Neural cell (in vitro differentiated cells): ENCODE measurements at regions not wholly inside any gene's neighbourhood (a gene's known extent, or its start where the extent isn't known, plus 50 kb on each side); places are given as distances from the start of the nearest gene placed in this dataset.

ENCODE experiments used
- CTCF ChIP-seq: fragments of 450-650 bp; IDR thresholded peaks from 2 replicates; pipeline ENCODE4 v1.5.1; 2014; ENCODE audit warnings: antibody characterized with exemption, mild to moderate bottlenecking, moderate library complexity; ENCODE audit not compliant: poor library complexity, severe bottlenecking
- EP300 ChIP-seq: fragments of 450-650 bp; conservative IDR thresholded peaks from 2 replicates; pipeline ENCODE4 v1.6.1; 2014; ENCODE audit warnings: antibody characterized with exemption, mild to moderate bottlenecking, moderate library complexity; ENCODE audit not compliant: poor library complexity, severe bottlenecking
- EZH2 ChIP-seq: fragments of 200-600, 300-800 bp; shearing (Covaris generic), sonication (generic); IDR thresholded peaks from 2 replicates; pipeline ENCODE4 v1.6.1; 2014; ENCODE audit warnings: antibody characterized with exemption, low read length, borderline replicate concordance, mild to moderate bottlenecking; ENCODE audit not compliant: insufficient read depth, poor library complexity, severe bottlenecking
- POLR2AphosphoS5 ChIP-seq: IDR thresholded peaks from 2 replicates; pipeline ENCODE4 v1.6.1; 2012
- SMC3 ChIP-seq: fragments of 450-650 bp; conservative IDR thresholded peaks from 2 replicates; pipeline ENCODE4 v1.6.1; 2014; ENCODE audit warnings: antibody characterized with exemption, mild to moderate bottlenecking, moderate library complexity; ENCODE audit not compliant: poor library complexity
- TAF1 ChIP-seq: IDR thresholded peaks from 2 replicates; pipeline ENCODE4 v1.6.1; 2012; ENCODE audit warnings: low read depth

DNA sequence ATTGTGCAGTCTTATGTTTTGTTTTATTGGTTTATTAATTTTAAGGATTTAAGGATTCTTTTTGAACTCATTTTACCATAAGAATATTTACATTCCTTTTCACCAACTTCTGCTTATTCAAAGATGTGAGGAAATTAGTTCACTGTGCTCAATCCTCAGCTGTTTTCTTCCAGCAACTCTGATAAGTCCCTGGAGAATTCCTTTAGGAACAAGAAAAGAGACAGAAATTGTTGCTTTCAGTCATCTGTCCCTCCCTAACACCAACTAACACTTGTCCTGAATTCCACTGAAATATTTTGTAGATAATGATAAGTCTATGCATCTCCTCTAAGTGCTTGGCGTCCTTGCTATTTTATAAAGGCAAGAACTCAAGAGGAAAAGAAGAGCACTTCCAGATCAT lies 334.8 kb upstream of the MARCKS start:
- TF ChIP-seq CTCF (no peak), EZH2 (no peak), TAF1 (no peak), SMC3 (no peak), POLR2AphosphoS5 (no peak), EP300 (no peak)
